ENCODE measurements at regions not wholly inside any gene's neighbourhood (a gene's known extent, or its start where the extent isn't known, plus 50 kb on each side); places are given as distances from the start of the nearest gene placed in this dataset.

- no peak for TF ChIP-seq ZNF23 (tag by site-specific recombination; IDR thresholded peaks at IDR 0.05; ENCODE audit: borderline replicate concordance)
- no peak for TF ChIP-seq GLI4 (tag by site-specific recombination; IDR thresholded peaks at IDR 0.05)
- TF ChIP-seq KLF1 (tag by site-specific recombination; IDR thresholded peaks at IDR 0.05): no peak
- TF ChIP-seq ZNF488 (tag by site-specific recombination; IDR thresholded peaks at IDR 0.05): no peak
- no peak for TF ChIP-seq ZNF645 (tag by site-specific recombination; IDR thresholded peaks at IDR 0.05)
- no peak for TF ChIP-seq KLF7 (tag by site-specific recombination; IDR thresholded peaks at IDR 0.05; ENCODE audit: borderline replicate concordance)
Observed at GRCh38 chr2:235390816-235391194, 103.0 kb upstream of the AGAP1 start (continued).

- Histone ChIP-seq H3K36me3 (ENCODE audit: control insufficient read depth in 2 of 2, insufficient read depth in 1 of 2, low read length in 2 of 2) (no peaks in the 10 kb centered on the region), H3K4me3 (ENCODE audit: low read depth, low read length) (no peak overlapping the region), H3K9me3 (ENCODE audit: control insufficient read depth, insufficient read depth, low read depth, low read length) (no peaks in the 10 kb centered on the region), H3K27ac (ENCODE audit: extremely low read depth, low read depth, low read length) (no peak overlapping the region), H3K4me1 (ENCODE audit: control insufficient read depth, insufficient read depth, low read length) (no peaks in the 10 kb centered on the region)
- POLR2A ChIA-PET: no interaction called here
- TF ChIP-seq ZNF704 (tag by site-specific recombination; IDR thresholded peaks at IDR 0.05): no peak
- no peak for TF ChIP-seq ZNF518A (tag by site-specific recombination; conservative IDR thresholded peaks at IDR 0.05; ENCODE audit: low read depth)
- no peak for TF ChIP-seq ZNF274 (IDR thresholded peaks at IDR 0.05; ENCODE audit: low read length)
- no peak for TF ChIP-seq ZNF274 (tag by site-specific recombination; IDR thresholded peaks at IDR 0.05; ENCODE audit: borderline replicate concordance)
- no peak for TF ChIP-seq ZNF114 (tag by site-specific recombination; IDR thresholded peaks at IDR 0.05)
- TF ChIP-seq BCL6B (tag by site-specific recombination; IDR thresholded peaks at IDR 0.05): no peak
- TF ChIP-seq ZSCAN5A (tag by site-specific recombination; IDR thresholded peaks at IDR 0.05): no peak
- CTCF ChIA-PET: no interaction called here
Observed at GRCh38 chr2:235391921-235392615, 101.8 kb upstream of the AGAP1 start.

Data from HEK293 (cell line).